ENCODE measurements at regions not wholly inside any gene's neighbourhood (a gene's known extent, or its start where the extent isn't known, plus 50 kb on each side); places are given as distances from the start of the nearest gene placed in this dataset.
"Not testable (repeated sequence)": the region's sequence is repeated elsewhere in the genome, so short reads cannot be mapped to it uniquely, and the experiment has no call there.

- not testable (repeated sequence) for TF ChIP-seq CTCF (IDR thresholded peaks at IDR 0.05); ZFX (IDR thresholded peaks at IDR 0.05; ENCODE audit: borderline replicate concordance)
Measured at GRCh38 chr20:51943326-51943725, 141.0 kb upstream of the SALL4 start.

All from 22Rv1 (cell line).